ENCODE measurements at regions not wholly inside any gene's neighbourhood (a gene's known extent, or its start where the extent isn't known, plus 50 kb on each side); places are given as distances from the start of the nearest gene placed in this dataset.

- Mint-ChIP-seq H3K27ac (ENCODE audit: unreplicated experiment) (no peak overlapping the region), H3K4me3 (no peak overlapping the region), H3K36me3 (ENCODE audit: low read depth) (peaks cover 3% of the 10 kb centered on the region), H3K9me3 (peaks cover 11% of the 10 kb centered on the region), H3K4me1 (no peaks in the 10 kb centered on the region), H3K27me3 (ENCODE audit: low read depth) (no peaks in the 10 kb centered on the region)
- no peak for DNase-seq (ENCODE audit: low read depth, low spot score)
- TF ChIP-seq, protein P1, sequence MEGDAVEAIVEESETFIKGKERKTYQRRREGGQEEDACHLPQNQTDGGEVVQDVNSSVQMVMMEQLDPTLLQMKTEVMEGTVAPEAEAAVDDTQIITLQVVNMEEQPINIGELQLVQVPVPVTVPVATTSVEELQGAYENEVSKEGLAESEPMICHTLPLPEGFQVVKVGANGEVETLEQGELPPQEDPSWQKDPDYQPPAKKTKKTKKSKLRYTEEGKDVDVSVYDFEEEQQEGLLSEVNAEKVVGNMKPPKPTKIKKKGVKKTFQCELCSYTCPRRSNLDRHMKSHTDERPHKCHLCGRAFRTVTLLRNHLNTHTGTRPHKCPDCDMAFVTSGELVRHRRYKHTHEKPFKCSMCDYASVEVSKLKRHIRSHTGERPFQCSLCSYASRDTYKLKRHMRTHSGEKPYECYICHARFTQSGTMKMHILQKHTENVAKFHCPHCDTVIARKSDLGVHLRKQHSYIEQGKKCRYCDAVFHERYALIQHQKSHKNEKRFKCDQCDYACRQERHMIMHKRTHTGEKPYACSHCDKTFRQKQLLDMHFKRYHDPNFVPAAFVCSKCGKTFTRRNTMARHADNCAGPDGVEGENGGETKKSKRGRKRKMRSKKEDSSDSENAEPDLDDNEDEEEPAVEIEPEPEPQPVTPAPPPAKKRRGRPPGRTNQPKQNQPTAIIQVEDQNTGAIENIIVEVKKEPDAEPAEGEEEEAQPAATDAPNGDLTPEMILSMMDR (conservative IDR thresholded peaks at IDR 0.05) = no peak
Measured at GRCh38 chr4:147192679-147193078, 247.0 kb upstream of the TTC29 start.

DNA sequence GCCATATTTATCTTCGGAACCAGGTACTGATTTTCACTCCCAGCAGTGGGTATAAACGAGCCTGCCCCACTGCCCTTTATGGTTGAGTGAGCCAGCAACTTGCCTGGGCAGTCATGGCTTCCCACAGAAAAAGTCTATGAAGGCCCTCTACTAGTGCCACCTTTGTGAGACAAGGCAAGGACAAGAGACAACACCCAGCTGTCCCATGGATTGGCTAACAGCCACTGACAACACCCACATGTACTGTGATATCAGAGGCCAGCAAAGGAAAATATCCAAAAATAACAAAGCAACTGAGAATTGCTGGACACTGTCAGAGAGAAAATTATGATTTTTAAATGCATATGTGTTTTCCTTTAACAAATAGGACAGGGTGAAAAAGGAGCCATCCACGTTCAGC is 248.4 kb upstream of the TTC29 start:
- TF ChIP-seq, protein P1 (conservative IDR thresholded peaks at IDR 0.05) = no peak
- Mint-ChIP-seq H3K36me3 (ENCODE audit: low read depth) (peaks cover 2% of the 10 kb centered on the region), H3K27ac (ENCODE audit: unreplicated experiment) (no peak overlapping the region), H3K4me3 (no peak overlapping the region), H3K4me1 (no peaks in the 10 kb centered on the region), H3K9me3 (peaks cover 1% of the 10 kb centered on the region), H3K27me3 (ENCODE audit: low read depth) (no peaks in the 10 kb centered on the region)
- no peak for DNase-seq (ENCODE audit: low read depth, low spot score)

GRCh38 chr4:147194604-147195003 is 248.9 kb upstream of the TTC29 start:
- Mint-ChIP-seq H3K27ac (ENCODE audit: unreplicated experiment) (no peak overlapping the region), H3K27me3 (ENCODE audit: low read depth) (no peaks in the 10 kb centered on the region), H3K4me1 (no peaks in the 10 kb centered on the region), H3K9me3 (no peaks in the 10 kb centered on the region), H3K36me3 (ENCODE audit: low read depth) (no peaks in the 10 kb centered on the region), H3K4me3 (no peak overlapping the region)
- no peak for DNase-seq (ENCODE audit: low read depth, low spot score)
- TF ChIP-seq, protein P1 (conservative IDR thresholded peaks at IDR 0.05) = no peak

GRCh38 chr4:147195386-147195785 is 249.7 kb upstream of the TTC29 start:
- TF ChIP-seq, protein P1 (conservative IDR thresholded peaks at IDR 0.05) = no peak
- H3K36me3 Mint-ChIP-seq (ENCODE audit: low read depth) = no peaks in the 10 kb centered on the region
- no peaks in the 10 kb centered on the region for H3K27me3 Mint-ChIP-seq (ENCODE audit: low read depth)
- no peak for DNase-seq (ENCODE audit: low read depth, low spot score)
- H3K4me1 Mint-ChIP-seq = no peaks in the 10 kb centered on the region
- no peak overlapping the region for H3K4me3 Mint-ChIP-seq
- H3K27ac Mint-ChIP-seq (ENCODE audit: unreplicated experiment) = no peak overlapping the region
- no peaks in the 10 kb centered on the region for H3K9me3 Mint-ChIP-seq

- no peak overlapping the region for H3K27ac Mint-ChIP-seq (ENCODE audit: unreplicated experiment)
- H3K4me1 Mint-ChIP-seq = no peaks in the 10 kb centered on the region
- H3K27me3 Mint-ChIP-seq (ENCODE audit: low read depth) = no peaks in the 10 kb centered on the region
- no peak overlapping the region for H3K4me3 Mint-ChIP-seq
- TF ChIP-seq, protein P1 (conservative IDR thresholded peaks at IDR 0.05) = no peak
- H3K36me3 Mint-ChIP-seq (ENCODE audit: low read depth) = no peaks in the 10 kb centered on the region
- DNase-seq (ENCODE audit: low read depth, low spot score) = no peak
- H3K9me3 Mint-ChIP-seq = no peaks in the 10 kb centered on the region
Measured at GRCh38 chr4:147198411-147199051, 252.9 kb upstream of the TTC29 start.
